ENCODE measurements at regions not wholly inside any gene's neighbourhood (a gene's known extent, or its start where the extent isn't known, plus 50 kb on each side); places are given as distances from the start of the nearest gene placed in this dataset.

DNA sequence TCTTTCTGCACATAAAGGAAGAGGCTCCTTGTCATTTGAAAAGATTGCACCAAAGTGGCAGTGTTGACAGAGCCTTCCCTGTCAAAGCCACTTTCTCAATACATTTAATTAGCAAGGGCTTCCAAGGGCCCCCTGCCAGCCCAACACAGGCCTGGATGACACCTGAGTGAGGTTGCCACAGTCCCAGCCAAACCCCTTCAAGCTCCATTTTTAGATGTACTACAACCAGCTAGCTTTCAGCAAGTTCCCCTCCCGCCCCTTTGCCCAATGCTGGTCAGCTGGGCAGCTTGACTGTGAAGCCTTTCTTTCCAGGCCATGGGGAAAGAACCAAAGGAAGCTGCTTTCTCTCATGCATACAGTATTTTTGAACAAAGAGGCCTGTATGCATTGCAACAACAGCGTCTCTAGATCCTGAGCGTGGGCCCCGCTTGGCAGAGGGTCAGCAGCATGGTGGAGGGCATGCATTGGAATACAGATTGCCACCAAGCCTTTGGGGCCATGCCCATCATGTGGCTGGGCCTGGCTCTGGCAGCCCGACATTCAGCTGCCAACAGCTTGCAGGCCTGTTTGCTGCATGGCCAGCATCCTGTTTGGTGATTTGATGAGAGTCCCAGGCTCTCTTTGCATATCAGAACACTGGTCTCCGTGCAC is 261.1 kb upstream of the GATB start:
- no peak for DNase-seq (ENCODE audit: low spot score)

DNA sequence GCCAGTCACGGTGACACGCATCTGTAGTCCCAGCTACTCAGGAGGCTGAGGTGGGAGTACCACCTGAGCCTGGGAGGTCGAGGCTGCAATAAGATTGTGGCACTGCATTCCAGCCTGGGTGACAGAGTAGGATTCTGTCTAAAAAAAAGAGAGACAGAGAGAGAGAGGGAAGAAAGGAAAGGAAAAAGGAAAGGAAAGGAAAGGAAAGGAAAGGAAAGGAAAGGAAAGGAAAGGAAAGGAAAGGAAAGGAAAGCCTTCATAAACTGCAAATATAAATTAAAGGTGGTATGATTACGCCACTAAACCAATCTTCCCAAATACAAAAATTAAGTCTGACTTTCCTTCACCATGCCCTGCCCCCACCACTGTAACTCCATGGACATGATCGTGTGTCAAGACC is 259.3 kb upstream of the GATB start:
- no peak for DNase-seq (ENCODE audit: low spot score)

DNA sequence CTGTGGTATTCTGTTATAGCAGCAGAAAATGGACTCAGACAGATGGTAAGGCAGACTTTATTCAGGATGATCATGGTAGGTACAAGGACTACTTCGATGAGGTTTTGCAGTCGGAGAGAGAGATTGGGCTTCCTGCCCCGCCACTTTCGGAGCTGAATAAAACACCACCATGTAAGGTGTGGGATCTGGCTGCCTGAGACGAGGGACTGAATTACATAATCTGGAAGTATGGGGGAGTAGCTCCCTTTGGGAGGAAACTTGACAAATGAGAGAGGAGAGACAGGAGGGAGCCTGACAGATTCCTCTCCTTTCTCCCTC is 255.5 kb upstream of the GATB start:
- no peak for DNase-seq (ENCODE audit: low spot score)

DNA sequence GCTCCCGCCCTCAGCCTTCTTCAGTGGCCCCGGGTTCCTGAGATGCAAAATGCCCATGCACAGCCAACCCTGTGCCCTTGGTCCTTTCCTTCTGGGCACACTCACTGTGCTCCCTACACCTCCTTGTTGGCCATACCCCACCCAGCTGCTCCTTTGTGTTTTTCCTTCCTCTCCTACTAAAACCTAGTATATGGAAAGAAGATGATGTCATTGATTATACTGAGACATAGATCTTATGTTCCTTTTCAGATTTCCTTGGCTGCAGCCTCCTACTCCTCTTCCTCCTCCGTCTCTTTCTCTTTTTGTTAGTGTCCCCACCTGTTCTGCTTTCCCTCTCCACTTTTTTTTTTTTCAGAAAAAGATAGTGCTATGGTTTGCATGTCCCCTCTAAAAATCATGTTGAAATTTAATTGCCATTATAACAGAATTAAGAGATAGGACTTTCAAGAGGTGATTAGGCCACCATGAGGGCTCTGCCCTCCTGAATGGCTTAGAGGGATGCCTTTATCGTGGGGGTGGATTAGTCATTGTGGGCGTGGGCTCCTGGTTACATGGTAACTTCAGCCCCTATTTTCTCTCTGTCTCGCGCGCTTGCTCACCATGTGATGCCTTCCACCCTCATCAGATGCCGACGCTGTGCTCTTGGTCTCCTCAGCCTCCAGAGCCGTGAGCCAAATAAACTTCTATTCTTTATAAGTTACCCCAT is 254.9 kb upstream of the GATB start:
- DNase-seq (ENCODE audit: low spot score) = no peak

DNA sequence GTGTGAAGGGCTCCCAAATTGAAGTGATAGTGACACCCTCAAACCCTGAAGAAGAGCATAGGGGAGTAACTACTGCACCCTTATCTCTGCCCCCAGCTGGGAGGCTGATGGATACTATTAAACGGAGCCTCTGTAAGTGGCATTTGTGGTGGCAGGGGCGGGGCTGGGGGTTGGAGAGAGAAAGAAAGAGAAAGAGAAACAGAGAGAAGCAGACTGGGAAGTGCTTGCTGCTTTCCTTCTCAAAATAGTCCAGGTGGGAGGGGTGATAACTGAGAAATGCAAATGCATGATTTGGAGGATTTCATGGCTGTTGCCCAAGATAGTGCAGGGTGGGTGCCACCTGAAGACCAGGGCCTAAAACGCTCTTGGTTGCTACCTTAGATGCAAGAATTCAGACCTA is 253.5 kb upstream of the GATB start:
- DNase-seq (ENCODE audit: low spot score) = no peak

DNA sequence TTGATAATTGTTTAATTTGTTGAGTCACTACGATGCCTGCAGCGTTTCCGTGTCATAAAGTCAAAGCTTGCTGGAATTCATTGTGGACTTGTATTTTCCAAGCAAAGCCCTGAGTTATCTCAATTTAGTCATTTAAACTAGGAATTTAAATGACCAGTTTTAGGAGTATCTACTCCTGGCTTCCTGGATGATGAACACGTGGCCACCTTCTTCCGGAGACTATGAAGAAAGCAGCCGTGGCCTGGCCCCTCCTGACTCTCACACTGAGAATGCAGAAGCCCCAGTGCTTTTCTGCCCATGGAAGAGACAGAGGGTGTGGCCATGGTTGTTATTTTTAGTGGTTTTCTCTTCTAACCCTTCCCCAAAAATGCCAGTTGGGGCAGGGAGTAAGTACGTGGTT is 250.7 kb upstream of the GATB start:
- no peak for DNase-seq (ENCODE audit: low spot score)

DNA sequence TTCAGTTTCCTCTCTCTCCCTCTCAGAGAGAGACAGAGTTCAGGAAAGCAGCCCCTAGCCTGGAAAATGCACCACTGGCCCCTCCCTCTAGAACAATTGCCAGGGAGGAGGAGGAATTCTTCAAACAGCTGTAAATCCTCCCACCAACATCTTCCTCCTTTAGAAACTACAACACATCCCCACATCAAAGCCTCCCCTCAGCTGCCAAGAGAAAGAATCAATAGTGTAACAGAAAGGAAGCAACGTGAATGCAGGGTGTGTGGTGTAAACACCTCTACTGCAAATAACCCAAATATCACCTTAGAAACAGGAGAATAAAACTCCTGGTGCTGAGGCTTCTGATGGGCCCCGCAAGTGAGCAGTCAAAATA is 249.9 kb upstream of the GATB start:
- DNase-seq (ENCODE audit: low spot score) = no peak

DNA sequence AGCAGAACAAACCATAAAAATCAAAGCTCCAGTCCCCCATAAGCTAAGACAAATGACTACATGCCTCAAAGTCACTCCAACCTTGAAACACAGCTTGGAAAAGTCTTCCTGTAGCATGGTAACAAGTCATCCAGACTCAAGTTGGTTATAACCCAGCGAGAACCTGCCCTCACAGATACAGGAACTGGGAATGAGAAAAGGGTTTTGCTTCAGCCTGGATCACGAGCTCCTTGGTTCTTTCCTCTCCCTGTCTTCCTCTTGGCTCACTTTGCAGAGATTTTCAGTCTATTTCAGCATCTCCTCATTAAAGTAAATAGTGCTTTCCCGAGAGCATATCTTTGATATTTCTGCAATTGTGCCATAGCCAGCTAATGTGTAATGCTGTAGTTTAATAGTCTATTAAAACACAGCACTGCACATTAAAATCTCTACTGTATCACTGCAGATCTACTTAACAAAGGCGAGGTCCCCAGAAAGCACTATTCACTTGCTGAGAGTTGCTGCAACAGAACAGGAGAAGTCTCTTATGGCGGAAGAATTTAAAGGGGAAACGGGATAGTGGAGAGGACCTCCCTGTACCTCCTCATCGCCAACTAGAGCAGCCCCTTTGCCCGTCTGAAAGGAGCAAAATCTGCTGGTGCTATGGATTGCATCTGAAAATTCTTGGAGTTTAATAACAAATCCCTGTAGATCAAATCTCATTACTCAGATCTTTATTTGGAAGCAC is 249.3 kb upstream of the GATB start:
- DNase-seq (ENCODE audit: low spot score) = no peak

DNA sequence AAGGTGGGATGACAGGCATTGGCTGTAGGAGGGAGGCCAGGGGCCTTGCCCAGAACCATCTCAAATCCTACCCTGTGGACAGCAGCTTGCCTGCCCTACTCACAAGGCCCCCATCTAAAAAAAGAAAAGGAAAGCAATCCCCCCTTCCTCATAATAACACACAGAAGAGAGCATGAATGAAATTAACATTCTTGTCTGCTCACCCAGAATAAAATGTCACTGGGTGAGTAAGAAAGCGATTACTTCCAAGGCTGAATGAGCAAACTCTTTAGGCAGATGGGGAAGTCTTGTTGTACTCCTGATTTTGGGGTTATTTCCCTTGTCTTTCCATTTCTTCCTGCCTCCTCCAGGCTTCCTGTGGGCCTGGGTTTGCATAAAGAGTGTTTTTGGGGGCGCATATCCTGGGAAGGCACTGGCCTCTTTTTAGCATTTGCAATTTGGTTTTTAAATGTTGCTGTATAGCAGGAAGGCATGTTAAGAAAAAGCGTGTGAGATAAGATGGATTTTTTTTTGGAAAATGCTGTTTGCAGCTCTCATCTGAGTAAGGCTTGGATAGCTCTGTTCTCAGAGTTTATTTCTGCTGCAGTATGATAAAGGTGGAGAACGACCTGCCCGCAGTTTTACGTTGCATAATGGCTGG is 248.3 kb upstream of the GATB start:
- DNase-seq (ENCODE audit: low spot score) = no peak

DNA sequence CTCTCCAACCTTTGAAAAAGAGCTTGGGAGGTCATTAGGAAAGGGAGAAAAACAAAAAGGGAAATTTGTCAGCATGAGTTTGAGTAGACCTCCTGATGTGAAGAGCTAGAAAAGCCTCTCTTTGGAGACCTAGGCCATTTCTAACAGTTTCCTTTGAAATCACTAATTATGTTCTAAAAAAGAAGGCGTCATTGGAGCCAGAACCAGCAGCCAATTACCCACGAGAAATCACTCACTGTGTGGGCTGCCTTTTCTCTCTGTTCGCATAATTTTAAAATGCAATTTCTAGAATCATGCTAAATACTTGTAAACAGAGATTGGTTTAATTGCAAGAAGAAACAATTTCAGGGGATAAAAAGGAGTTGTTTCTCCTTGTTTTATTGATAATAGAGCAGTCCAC is 246.3 kb upstream of the GATB start:
- no peak for DNase-seq (ENCODE audit: low spot score)

DNA sequence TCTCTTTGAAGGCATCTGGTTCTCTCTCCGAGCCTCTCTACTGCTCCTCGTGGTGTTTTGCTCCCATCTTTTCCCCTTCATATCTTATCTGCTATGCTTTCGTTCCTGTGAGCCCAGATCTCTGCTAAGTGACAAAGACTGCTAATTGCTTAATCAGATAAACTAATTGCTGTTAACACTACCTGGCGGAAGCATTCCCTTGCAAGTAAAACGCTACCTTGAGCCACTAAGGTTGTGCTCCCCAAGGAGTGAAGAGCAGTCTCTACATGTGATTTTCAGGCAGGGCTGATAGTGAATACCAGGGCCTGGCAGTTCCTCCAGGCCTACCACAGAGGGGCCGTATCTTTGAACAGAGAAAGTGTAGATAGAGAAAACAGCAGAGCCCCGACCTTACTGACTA is 244.0 kb upstream of the GATB start:
- no peak for DNase-seq (ENCODE audit: low spot score)

DNA sequence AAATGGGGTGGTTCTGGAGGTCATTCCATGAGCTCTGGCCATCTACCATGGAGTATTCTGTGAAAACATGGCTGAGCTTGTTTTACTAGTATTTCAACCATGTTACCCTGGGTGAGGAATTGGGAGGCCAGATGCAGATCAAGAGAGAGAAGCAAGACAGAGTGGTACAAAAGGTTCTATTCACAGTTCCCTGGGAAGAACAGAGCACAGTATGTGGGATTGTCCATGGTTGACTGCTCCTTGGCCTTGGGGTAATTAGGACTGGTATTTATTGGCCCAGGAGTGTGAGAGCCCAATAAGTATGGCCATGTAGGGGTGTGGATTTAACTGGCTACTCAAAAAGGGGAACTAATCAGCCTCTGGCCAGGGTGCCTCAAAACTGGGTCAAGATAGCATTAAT is 239.7 kb upstream of the GATB start:
- no peak for DNase-seq (ENCODE audit: low spot score)

DNA sequence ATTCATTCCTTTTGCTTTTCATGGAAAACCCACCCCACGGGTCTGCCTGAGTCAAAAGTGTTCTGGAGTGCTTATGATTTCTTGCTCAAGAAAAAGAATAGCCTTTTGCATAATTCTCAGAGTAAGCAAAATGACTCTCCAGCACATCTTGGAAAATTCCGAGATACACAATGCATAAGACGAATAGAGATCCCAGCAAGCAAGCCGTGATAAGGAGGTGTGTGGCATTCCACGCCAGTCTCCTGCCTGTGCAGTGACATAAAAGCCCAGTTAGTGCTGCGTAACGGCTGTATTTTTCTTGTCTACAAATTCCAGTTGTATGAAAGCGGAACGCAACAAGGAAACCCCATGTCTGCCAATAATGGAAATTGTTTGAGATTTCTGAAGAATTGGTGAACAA is 237.9 kb upstream of the GATB start:
- DNase-seq (ENCODE audit: low spot score) = no peak

DNA sequence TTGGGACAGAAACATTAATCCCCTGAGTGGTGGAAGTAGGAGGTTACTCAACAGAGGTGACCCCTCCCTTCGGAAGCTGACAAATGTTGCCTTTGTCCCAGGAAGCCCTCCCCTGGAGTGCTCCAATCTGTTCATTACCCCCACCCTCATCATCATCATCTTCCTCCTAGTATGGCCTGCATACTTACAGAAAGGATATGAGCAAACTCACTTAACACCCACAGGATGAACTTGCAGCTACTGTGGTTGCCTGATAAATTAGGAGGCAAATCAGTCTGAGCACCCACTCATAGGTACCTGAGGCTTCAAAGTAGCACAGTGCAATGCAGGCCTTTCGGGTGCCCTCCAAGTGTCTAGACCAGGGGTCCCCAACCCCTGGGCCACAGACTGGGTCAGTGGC is 236.7 kb upstream of the GATB start:
- no peak for DNase-seq (ENCODE audit: low spot score)

DNA sequence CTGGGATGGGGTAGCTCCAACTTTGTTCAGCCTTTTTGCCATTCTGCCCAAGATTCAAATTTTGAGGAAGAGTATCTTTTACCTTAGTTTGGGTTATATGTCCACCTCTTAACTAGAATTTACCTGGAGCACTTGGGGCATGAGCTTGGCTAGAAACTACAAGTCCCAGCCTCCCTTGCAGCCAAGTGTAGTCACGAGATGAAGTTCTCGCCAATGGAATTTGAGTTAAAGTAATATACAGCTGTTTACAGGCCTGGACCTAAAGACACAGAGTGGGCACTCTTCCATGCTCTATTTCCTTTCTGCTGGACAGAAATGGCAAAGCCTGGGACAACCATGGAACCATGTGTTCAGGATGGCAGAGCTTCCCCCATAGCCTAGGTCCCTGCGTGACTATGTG is 233.6 kb upstream of the GATB start:
- no peak for DNase-seq (ENCODE audit: low spot score)

DNA sequence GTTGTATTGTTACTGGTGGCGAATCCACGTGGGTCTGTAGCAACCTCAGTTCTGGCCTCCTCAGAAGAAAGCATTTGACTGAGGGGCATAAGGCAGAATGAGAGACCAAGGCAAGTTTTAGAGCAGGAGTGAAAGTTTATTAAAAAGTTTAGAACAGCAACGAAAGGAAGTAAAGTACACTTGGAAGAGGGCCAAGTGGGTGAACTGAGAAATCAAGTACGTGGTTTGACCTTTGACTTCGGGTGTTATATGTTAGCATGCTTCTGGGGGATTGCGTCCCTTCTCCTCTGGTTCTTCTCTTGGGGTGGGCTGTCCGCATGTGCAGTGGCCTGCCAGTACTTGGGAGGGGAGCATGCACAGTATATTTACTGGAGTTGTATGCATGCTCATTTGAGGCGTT is 232.7 kb upstream of the GATB start:
- DNase-seq (ENCODE audit: low spot score) = no peak

DNA sequence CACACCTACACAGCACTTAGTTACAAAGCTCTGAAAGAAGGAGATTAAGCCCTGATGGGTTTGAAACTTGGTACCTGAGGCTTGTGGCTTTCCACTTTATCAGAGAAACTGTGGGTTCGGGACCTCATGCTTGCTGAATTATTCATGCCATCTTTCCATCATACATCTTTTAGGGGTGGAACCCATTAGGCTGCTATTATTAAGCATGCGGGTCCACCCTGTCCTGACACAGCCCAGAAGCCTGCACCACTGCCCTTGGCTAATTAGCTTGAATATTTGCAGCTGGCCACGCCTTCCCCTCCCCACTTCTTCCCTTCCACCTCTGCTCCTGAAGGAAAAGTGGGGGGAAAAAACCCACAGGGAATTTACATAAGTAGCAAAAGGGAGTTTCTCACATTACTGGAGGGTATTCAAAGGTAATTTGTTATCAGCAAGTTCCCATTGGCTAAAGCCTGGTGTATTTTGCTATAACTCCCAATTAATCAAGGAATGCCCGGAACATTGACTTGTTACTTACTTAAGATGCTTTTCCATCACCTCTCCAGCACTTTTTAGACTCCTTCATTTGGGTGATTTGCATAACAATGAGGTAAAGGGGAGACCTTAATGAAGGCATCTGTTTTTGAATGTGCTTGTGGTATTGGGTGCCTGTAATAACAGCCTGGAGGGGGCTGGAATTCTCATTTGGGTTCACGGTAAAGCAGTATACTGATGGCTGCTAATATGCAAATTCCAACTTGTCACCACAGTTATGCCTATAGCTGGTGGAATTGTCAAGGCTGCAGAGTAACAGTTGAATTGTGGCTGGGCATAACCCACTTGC is 231.7 kb upstream of the GATB start:
- no peak for DNase-seq (ENCODE audit: low spot score)

DNA sequence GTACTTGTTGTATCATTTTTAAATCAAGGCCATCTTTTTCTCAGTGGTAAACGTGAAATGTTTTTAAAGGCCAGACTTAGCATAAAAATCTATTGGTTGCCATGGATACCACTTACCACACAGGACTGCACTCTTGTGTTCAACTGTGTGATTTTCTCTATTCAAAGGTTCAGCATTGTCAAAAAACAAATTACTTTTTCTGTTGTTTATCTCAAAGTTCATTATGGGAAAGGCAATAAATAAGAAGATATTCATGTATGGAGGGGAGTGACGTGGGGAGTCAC is 231.0 kb upstream of the GATB start:
- DNase-seq (ENCODE audit: low spot score) = no peak

DNA sequence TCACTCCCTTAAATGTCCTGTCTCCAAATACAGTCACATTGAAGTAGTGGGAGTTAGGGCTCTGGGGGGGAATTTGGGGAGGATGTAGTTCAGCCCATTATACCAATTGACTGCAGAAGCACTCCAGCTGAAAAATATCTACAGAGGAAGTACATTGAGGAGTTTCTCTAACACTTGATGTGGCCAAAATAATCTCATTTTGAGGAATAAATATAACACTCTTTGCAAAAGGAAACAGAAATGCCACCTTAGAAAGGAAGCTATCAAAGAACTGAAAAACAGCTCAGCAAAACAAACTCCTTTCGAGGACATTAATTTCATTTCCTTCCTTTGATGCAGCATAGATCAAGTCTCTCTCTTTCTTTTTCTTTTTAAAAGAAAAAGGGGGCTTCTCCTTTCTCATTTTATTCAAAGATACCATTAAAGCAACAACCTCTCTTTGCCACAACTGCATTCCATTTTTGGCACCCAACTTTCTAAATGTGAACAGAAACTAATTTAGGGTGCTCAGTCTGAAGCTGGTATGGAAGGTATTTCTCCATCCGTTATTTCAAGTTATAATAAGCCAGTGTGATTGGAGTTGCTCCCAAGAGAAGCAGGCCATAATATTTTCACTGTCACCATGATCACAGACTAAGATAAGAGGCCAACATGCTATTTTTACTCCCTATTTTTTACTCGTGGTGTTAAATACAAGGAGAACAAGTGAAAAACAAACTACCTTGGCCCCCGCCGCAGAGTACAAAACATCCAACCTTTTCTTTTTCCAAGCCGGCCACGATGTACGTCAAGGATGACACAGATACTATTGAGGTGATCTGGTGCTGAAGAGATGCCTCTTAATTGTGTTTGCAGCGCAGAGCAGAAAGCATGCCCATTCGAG is 230.4 kb upstream of the GATB start:
- no peak for DNase-seq (ENCODE audit: low spot score)

DNA sequence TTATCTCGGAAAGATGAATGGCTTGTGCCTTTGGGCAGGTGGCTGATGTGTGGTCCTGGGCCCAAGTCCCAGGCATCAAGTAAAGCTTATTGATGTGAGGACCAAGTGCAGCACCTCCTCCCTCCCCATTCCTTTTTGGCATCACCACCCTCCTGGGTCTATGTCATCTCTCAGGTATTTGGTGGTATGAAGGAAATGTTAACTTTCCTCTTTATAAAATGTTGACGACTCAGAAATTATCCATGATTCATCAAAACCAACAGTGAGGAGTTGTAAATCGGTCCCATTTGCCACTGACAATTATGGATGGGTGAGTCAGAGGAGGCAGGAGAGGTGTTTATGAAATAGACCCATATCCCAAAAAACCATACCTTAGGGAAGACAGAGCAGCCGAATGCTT is 229.4 kb upstream of the GATB start:
- no peak for DNase-seq (ENCODE audit: low spot score)

DNA sequence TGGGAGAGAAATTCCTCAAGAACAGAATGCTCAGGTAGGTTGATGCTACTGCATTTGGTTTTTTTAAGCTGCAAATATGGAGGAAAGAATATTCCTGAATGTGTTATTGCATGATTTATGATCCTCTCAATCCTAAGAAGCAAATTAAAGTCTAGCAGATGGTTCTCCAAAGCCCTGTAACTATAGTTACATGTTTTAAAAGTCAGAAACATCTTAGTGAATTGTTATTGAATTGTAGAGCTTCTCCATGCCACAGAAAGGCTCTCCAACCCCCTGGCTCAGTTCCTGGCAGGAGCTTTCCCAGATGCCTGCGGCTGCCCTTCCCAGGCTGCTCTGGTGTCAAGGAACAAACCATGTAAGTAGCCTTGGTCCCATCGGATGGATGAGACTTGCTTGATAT is 227.8 kb upstream of the GATB start:
- DNase-seq (ENCODE audit: low spot score) = no peak

DNA sequence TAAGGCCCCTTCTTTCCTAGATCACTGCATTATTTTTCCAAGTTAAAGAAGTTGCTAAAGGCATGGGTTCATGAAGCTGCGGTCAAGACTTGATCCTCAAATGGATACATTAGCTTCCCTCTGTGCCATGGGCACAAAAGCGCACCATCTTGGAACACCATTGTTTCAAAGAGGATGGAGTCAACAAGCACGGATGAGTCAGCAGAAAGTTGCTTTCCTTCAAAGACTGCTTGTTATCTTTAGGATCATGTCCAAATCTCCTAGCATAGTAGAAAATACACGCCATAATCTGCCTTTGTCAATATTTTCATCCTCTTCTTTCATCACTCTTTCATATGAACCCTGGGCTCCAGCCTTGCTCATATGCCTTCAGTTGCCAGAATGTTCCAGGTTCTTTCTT is 226.8 kb upstream of the GATB start:
- no peak for DNase-seq (ENCODE audit: low spot score)
